ENCODE measurements at regions not wholly inside any gene's neighbourhood (a gene's known extent, or its start where the extent isn't known, plus 50 kb on each side); places are given as distances from the start of the nearest gene placed in this dataset.
"Not testable (repeated sequence)": the region's sequence is repeated elsewhere in the genome, so short reads cannot be mapped to it uniquely, and the experiment has no call there.

DNA sequence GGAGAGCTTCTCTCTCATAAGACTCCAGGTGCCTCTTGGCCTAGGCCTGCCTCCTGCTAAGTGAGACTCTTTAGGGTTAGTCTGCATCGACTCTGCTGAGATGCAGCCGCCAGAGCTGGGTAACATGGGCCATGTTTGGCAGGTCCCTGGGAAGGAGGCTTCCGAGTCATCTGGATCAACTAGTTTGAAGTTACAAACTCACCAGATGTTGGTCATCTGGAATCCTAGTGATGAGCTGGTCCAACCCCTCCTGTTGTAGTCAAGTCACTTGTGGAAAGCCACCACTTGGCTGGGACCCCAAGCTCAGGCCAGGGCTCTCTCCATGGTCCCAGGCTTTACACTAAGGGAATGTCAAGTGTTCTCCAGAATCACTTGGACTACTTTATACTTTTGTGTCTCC is 143.4 kb downstream of the ADRA2C start:
- TF ChIP-seq POLR2A (IDR thresholded peaks at IDR 0.05; ENCODE audit: low read depth, low read length); TAF1 (IDR thresholded peaks at IDR 0.05; ENCODE audit: borderline replicate concordance, low read depth, low read length): not testable (repeated sequence)

Data from GM12892 (cell line).